KOPT-K1 (cell line): ENCODE measurements at regions not wholly inside any gene's neighbourhood (a gene's known extent, or its start where the extent isn't known, plus 50 kb on each side); places are given as distances from the start of the nearest gene placed in this dataset.

ENCODE experiments used
- H3K27ac ChIP-seq: fragments of 200-600 bp; sonication (generic); 2 replicates; pipeline ENCODE4 v1.5.1; 2016; ENCODE audit warnings: antibody characterized with exemption, mild to moderate bottlenecking, low read depth, low read length; ENCODE audit not compliant: poor library complexity, severe bottlenecking
- H3K36me3 ChIP-seq: fragments of 200-600 bp; sonication (generic); 2 replicates; pipeline ENCODE4 v1.5.1; 2017; ENCODE audit warnings: antibody characterized with exemption, mild to moderate bottlenecking, low read length, moderate library complexity; ENCODE audit not compliant: insufficient read depth
- H3K9me3 ChIP-seq: fragments of 200-600 bp; sonication (generic); 2 replicates; pipeline ENCODE4 v1.5.1; 2017; ENCODE audit warnings: antibody characterized with exemption, low read length, mild to moderate bottlenecking; ENCODE audit not compliant: insufficient read depth, poor library complexity, severe bottlenecking

GRCh38 chr7:67566101-67566500 is 569.5 kb downstream of the TYW1 start:
- Histone ChIP-seq H3K36me3 (no peaks in the 10 kb centered on the region), H3K9me3 (peaks cover 4% of the 10 kb centered on the region), H3K27ac (no peak overlapping the region)

GRCh38 chr7:67571026-67571545 is 574.5 kb downstream of the TYW1 start:
- H3K36me3 ChIP-seq: no peaks in the 10 kb centered on the region
- peaks cover 4% of the 10 kb centered on the region for H3K9me3 ChIP-seq
- H3K27ac ChIP-seq: no peak overlapping the region

- H3K9me3 ChIP-seq: peaks cover 4% of the 10 kb centered on the region
- no peak overlapping the region for H3K27ac ChIP-seq
- H3K36me3 ChIP-seq: no peaks in the 10 kb centered on the region
Measured at GRCh38 chr7:67573639-67574038, 577.0 kb downstream of the TYW1 start.

- Histone ChIP-seq H3K36me3 (no peaks in the 10 kb centered on the region), H3K27ac (no peak overlapping the region), H3K9me3 (peaks cover 8% of the 10 kb centered on the region)
Measured at GRCh38 chr7:67588631-67589030, 592.0 kb downstream of the TYW1 start.

- Histone ChIP-seq H3K9me3 (peaks cover 6% of the 10 kb centered on the region), H3K36me3 (no peaks in the 10 kb centered on the region), H3K27ac (no peak overlapping the region)
Measured at GRCh38 chr7:67589183-67589582, 592.5 kb downstream of the TYW1 start.

GRCh38 chr7:67590649-67591048 is 594.0 kb downstream of the TYW1 start:
- Histone ChIP-seq H3K36me3 (no peaks in the 10 kb centered on the region), H3K27ac (no peak overlapping the region), H3K9me3 (peaks cover 5% of the 10 kb centered on the region)

- peaks cover 5% of the 10 kb centered on the region for H3K9me3 ChIP-seq
- no peak overlapping the region for H3K27ac ChIP-seq
- no peaks in the 10 kb centered on the region for H3K36me3 ChIP-seq
Measured at GRCh38 chr7:67593794-67594193, 597.2 kb downstream of the TYW1 start.

GRCh38 chr7:67595431-67596180 is 599.0 kb downstream of the TYW1 start:
- Histone ChIP-seq H3K27ac (no peak overlapping the region), H3K9me3 (peaks cover 4% of the 10 kb centered on the region), H3K36me3 (no peaks in the 10 kb centered on the region)

- Histone ChIP-seq H3K27ac (no peak overlapping the region), H3K36me3 (no peaks in the 10 kb centered on the region), H3K9me3 (no peaks in the 10 kb centered on the region)
Measured at GRCh38 chr7:67597161-67597560, 600.5 kb downstream of the TYW1 start.

- H3K27ac ChIP-seq: no peak overlapping the region
Measured at GRCh38 chr7:67598469-67598868, 601.8 kb downstream of the TYW1 start.

GRCh38 chr7:67599331-67600062 is 602.9 kb downstream of the TYW1 start:
- H3K27ac ChIP-seq: no peak overlapping the region
- H3K9me3 ChIP-seq: peaks cover 3% of the 10 kb centered on the region
- no peaks in the 10 kb centered on the region for H3K36me3 ChIP-seq

More at GRCh38 chr7:67598469-67598868, 601.8 kb downstream of the TYW1 start:
- H3K9me3 ChIP-seq: no peaks in the 10 kb centered on the region
- no peaks in the 10 kb centered on the region for H3K36me3 ChIP-seq

- peaks cover 13% of the 10 kb centered on the region for H3K9me3 ChIP-seq
- no peak overlapping the region for H3K27ac ChIP-seq
- H3K36me3 ChIP-seq: no peaks in the 10 kb centered on the region
Measured at GRCh38 chr7:67602246-67602887, 605.7 kb downstream of the TYW1 start.

GRCh38 chr7:67604461-67605386 is 608.1 kb downstream of the TYW1 start:
- H3K36me3 ChIP-seq: no peaks in the 10 kb centered on the region
- H3K9me3 ChIP-seq: peaks cover 13% of the 10 kb centered on the region
- H3K27ac ChIP-seq: no peak overlapping the region

GRCh38 chr7:67608806-67609205 is 612.2 kb downstream of the TYW1 start:
- Histone ChIP-seq H3K9me3 (peaks cover 26% of the 10 kb centered on the region), H3K36me3 (no peaks in the 10 kb centered on the region), H3K27ac (no peak overlapping the region)
